ENCODE measurements at regions not wholly inside any gene's neighbourhood (a gene's known extent, or its start where the extent isn't known, plus 50 kb on each side); places are given as distances from the start of the nearest gene placed in this dataset.

DNA sequence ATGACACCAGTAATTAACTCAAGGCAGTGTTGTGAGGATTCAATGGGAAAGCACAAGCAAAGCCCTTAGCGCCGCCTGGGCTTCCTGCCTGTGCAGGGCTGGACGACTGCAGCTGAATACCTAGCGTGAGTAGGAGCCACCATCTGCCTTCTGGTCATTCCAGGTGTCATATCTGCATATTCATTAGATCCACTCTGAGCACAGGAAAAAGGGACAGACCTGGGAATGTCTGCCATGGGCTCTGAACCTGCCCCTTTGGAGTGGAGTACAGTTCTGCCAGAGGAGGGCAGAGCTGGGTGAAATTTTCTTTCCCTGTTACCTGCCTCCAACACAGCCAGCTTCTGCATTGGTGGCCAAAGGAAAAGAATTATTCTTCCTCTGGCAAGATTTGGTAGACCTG, 298.8 kb downstream of the NSG2 start:
- whole genome bisulfite sequencing (ENCODE audit: insufficient coverage, low lambda C conversion rate), result no CpG with 5 or more reads among the region's 4 CpGs
- DNase-seq, result no peak
- Histone ChIP-seq H3K9me3 (ENCODE audit: control insufficient read depth, low read depth, low read length) (no peaks in the 10 kb centered on the region), H3K36me3 (ENCODE audit: control insufficient read depth, insufficient read depth, low read length) (no peaks in the 10 kb centered on the region), H3K27me3 (ENCODE audit: control insufficient read depth, insufficient read depth, low read length) (peaks cover 3% of the 10 kb centered on the region), H3K4me1 (ENCODE audit: control insufficient read depth, insufficient read depth, low read length) (no peaks in the 10 kb centered on the region), H3K27ac (ENCODE audit: low read length) (no peak overlapping the region), H3K4me3 (ENCODE audit: low read length) (no peak overlapping the region)

DNA sequence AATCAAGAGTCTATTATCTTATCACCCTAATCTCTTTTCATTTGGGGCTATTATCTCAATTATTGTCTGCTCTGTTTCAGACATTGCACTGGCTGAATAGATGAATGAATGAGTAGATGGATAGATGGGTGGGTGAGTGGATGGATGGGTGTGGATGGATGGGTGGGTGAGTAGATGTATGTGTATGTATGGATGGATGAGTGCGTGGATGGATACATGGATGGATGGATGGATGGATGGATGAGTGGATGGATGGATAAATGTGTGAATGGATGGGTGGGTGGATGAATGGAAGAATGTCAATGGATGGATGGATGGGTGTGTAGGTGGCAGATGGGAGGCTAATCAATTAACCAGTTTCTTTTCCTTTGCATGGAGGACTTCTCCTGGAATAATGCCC, 301.7 kb downstream of the NSG2 start:
- Histone ChIP-seq H3K4me1 (ENCODE audit: control insufficient read depth, insufficient read depth, low read length) (no peaks in the 10 kb centered on the region), H3K4me3 (ENCODE audit: low read length) (no peak overlapping the region), H3K9me3 (ENCODE audit: control insufficient read depth, low read depth, low read length) (no peaks in the 10 kb centered on the region), H3K27me3 (ENCODE audit: control insufficient read depth, insufficient read depth, low read length) (peaks cover 5% of the 10 kb centered on the region), H3K36me3 (ENCODE audit: control insufficient read depth, insufficient read depth, low read length) (no peaks in the 10 kb centered on the region), H3K27ac (ENCODE audit: low read length) (no peak overlapping the region)
- no CpG with 5 or more reads among the region's 1 CpG for WGBS (ENCODE audit: insufficient coverage, low lambda C conversion rate)
- no peak for DNase-seq

DNA sequence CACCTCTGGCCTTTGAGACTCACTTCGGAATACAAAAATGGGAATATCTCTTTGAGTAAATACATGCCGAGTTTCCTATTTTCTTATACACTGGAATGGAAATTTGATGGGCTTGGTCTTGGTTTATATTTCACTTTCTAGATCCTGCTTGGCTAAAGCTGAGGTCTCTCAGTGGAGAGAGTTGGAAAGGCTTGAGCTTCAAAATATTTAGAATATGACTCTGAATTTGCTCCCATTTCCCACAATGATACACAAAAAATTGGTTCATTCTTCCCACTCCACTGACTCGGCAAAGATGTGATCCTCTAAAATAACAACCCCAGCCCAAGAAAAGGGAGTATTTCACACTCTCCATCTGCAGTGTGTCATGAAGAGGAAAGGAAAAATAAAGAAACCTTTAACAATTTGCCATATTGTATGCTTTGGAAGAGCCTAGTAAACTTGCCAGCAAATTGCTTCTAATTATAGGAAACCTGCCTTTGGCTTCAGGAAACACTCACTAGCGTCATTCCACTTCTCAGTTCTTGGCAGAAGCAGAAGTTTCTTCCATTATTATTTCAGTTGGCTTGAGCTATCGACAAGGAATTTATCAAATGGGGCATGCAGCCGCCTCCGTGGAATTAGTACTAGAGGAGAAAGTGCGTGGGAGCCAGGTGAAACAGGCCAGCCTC, 302.9 kb downstream of the NSG2 start:
- H3K4me3 ChIP-seq (ENCODE audit: low read length), result no peak overlapping the region
- 80% methylated on average over 1 of the region's 8 CpGs for WGBS (ENCODE audit: insufficient coverage, low lambda C conversion rate)
- H3K4me1 ChIP-seq (ENCODE audit: control insufficient read depth, insufficient read depth, low read length), result no peaks in the 10 kb centered on the region
- H3K27me3 ChIP-seq (ENCODE audit: control insufficient read depth, insufficient read depth, low read length), result peaks cover 5% of the 10 kb centered on the region
- no peak overlapping the region for H3K27ac ChIP-seq (ENCODE audit: low read length)
- no peaks in the 10 kb centered on the region for H3K36me3 ChIP-seq (ENCODE audit: control insufficient read depth, insufficient read depth, low read length)
- DNase-seq, result no peak
- no peaks in the 10 kb centered on the region for H3K9me3 ChIP-seq (ENCODE audit: control insufficient read depth, low read depth, low read length)

DNA sequence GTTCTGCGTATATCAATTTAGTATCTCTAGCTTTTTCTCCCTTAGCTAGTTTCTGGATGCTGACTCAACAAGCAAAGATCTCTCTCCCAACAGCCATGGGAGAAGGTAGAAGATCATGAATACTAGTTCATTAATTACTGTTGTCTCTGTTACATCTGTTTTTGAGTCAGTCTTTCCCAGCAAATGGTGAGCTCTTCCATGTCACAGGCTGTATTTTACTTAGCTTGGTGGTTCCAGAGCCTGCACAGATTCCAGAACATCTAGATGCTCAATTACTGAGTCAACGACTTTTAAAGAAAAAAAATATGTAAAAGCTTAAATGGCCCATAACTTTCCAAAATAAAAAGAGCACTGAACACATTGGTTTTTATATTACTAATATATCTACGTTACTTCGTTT, 307.2 kb downstream of the NSG2 start:
- Histone ChIP-seq H3K27me3 (ENCODE audit: control insufficient read depth, insufficient read depth, low read length) (peaks cover 2% of the 10 kb centered on the region), H3K4me3 (ENCODE audit: low read length) (no peak overlapping the region), H3K4me1 (ENCODE audit: control insufficient read depth, insufficient read depth, low read length) (peaks cover 3% of the 10 kb centered on the region), H3K9me3 (ENCODE audit: control insufficient read depth, low read depth, low read length) (no peaks in the 10 kb centered on the region), H3K36me3 (ENCODE audit: control insufficient read depth, insufficient read depth, low read length) (no peaks in the 10 kb centered on the region), H3K27ac (ENCODE audit: low read length) (no peak overlapping the region)
- DNase-seq, result no peak
- WGBS (ENCODE audit: insufficient coverage, low lambda C conversion rate), result 91% methylated on average over 4 of the region's 4 CpGs

DNA sequence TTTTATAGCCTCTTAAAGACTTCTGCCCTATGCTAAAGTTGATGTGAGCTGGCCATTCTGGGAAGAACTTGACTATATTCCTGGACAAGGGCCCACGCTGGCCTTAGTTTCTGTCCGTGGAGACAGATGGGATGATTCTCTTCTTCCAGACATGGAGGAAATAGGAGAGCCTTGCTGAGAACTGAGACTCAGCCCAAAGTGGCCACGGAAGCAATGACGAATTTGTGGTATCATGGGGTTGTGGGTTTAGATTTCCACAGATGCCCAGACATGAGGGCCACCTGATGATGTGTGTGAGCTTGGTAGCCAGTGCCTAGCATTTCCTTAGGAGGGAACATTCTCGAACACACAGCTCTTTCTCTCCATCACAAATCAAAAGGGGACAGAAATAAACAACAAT, 309.1 kb downstream of the NSG2 start:
- peaks cover 2% of the 10 kb centered on the region for H3K27me3 ChIP-seq (ENCODE audit: control insufficient read depth, insufficient read depth, low read length)
- H3K4me1 ChIP-seq (ENCODE audit: control insufficient read depth, insufficient read depth, low read length), result peaks cover 3% of the 10 kb centered on the region
- H3K9me3 ChIP-seq (ENCODE audit: control insufficient read depth, low read depth, low read length), result no peaks in the 10 kb centered on the region
- no peak for DNase-seq
- H3K27ac ChIP-seq (ENCODE audit: low read length), result no peak overlapping the region
- no peak overlapping the region for H3K4me3 ChIP-seq (ENCODE audit: low read length)
- H3K36me3 ChIP-seq (ENCODE audit: control insufficient read depth, insufficient read depth, low read length), result no peaks in the 10 kb centered on the region
- no CpG with 5 or more reads among the region's 5 CpGs for WGBS (ENCODE audit: insufficient coverage, low lambda C conversion rate)

DNA sequence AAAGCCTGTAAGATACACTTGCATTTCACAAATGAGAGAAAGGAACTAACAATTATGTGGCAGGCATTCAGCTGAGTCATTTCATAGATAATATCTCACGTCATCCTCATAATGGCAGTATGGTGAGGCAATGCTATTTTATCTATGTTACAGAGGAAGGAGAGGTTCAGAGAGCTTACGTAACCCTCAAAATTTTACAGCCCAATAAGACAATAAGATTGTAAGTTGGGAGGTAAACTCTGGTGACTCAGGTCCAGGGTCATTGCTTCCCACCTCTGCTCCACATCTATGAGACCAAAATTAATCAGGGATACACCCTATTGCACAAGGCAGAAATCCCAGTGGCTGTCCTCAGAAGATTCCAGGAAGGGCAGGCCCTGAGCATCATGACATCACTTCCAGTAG, 309.7 kb downstream of the NSG2 start:
- peaks cover 3% of the 10 kb centered on the region for H3K4me1 ChIP-seq (ENCODE audit: control insufficient read depth, insufficient read depth, low read length)
- peak; percentile 66 to 86 for DNase-seq
- no peaks in the 10 kb centered on the region for H3K9me3 ChIP-seq (ENCODE audit: control insufficient read depth, low read depth, low read length)
- peaks cover 2% of the 10 kb centered on the region for H3K27me3 ChIP-seq (ENCODE audit: control insufficient read depth, insufficient read depth, low read length)
- H3K36me3 ChIP-seq (ENCODE audit: control insufficient read depth, insufficient read depth, low read length), result no peaks in the 10 kb centered on the region
- H3K4me3 ChIP-seq (ENCODE audit: low read length), result no peak overlapping the region
- no CpG with 5 or more reads among the region's 2 CpGs for WGBS (ENCODE audit: insufficient coverage, low lambda C conversion rate)
- no peak overlapping the region for H3K27ac ChIP-seq (ENCODE audit: low read length)

DNA sequence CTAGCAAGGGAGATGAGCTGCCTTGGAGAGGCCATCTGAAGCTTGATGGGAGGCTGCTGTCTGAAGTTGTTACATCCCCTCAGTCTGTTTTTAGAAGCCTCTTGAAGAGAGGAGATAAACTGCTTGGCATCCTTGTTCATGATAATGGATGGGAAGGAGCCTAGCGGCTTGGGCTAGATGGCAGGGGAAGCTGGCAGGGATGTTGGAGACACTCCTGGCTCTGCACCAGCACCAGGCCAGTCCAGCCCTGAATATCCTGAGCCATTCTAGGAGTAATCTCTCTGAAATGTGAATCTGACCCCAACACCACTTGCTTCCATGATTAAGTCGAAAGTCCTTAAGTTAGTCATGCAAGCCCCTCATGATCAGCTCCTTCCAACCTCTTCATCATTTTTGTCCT, 310.5 kb downstream of the NSG2 start:
- Histone ChIP-seq H3K27me3 (ENCODE audit: control insufficient read depth, insufficient read depth, low read length) (no peaks in the 10 kb centered on the region), H3K9me3 (ENCODE audit: control insufficient read depth, low read depth, low read length) (no peaks in the 10 kb centered on the region), H3K27ac (ENCODE audit: low read length) (no peak overlapping the region), H3K4me3 (ENCODE audit: low read length) (no peak overlapping the region), H3K4me1 (ENCODE audit: control insufficient read depth, insufficient read depth, low read length) (peaks cover 3% of the 10 kb centered on the region), H3K36me3 (ENCODE audit: control insufficient read depth, insufficient read depth, low read length) (no peaks in the 10 kb centered on the region)
- DNase-seq, result no peak
- no CpG with 5 or more reads among the region's 2 CpGs for WGBS (ENCODE audit: insufficient coverage, low lambda C conversion rate)

DNA sequence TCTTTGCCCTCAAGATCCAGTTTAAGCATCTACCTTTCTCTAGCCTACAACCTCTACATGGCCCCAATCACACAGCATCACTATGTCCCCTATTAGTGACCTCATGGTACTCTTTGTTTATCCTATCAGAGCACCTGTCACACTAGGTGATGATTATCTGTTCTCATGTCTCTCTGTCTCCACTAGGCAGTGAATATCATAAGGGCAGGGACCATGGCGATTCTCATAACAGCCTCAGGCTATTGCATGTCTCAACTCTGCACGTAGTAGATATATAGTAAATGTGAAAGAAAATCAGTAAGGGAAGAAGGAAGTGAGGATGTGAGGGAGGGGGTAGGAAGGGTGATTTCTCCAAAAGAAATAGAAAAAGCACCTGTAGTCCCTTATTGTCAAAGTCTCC, 311.0 kb downstream of the NSG2 start:
- WGBS (ENCODE audit: insufficient coverage, low lambda C conversion rate), result no CpG with 5 or more reads among the region's 2 CpGs
- Histone ChIP-seq H3K4me3 (ENCODE audit: low read length) (no peak overlapping the region), H3K9me3 (ENCODE audit: control insufficient read depth, low read depth, low read length) (no peaks in the 10 kb centered on the region), H3K27me3 (ENCODE audit: control insufficient read depth, insufficient read depth, low read length) (no peaks in the 10 kb centered on the region), H3K27ac (ENCODE audit: low read length) (no peak overlapping the region), H3K4me1 (ENCODE audit: control insufficient read depth, insufficient read depth, low read length) (peaks cover 3% of the 10 kb centered on the region), H3K36me3 (ENCODE audit: control insufficient read depth, insufficient read depth, low read length) (no peaks in the 10 kb centered on the region)
- DNase-seq, result no peak

DNA sequence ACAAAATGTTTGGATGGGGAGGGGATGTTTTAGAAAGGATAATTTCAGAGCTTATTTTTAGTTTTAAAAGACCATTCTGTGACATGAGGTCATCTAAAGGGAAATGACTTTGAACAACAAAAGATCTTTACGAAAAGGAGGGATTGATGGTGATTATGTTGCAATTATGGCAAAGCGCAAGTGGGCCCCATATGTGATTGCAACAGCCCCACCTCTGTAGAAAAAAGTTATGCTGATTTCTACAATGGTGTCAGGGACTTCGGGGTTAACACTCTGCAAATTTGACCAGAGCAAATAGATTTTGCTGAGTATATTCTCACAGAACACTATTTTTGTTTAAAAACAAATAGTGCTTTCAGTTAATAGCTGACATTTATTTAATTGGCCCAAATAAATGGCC, 312.8 kb downstream of the NSG2 start:
- Histone ChIP-seq H3K9me3 (ENCODE audit: control insufficient read depth, low read depth, low read length) (no peaks in the 10 kb centered on the region), H3K4me3 (ENCODE audit: low read length) (no peak overlapping the region), H3K27me3 (ENCODE audit: control insufficient read depth, insufficient read depth, low read length) (no peaks in the 10 kb centered on the region), H3K27ac (ENCODE audit: low read length) (no peak overlapping the region), H3K4me1 (ENCODE audit: control insufficient read depth, insufficient read depth, low read length) (peaks cover 3% of the 10 kb centered on the region), H3K36me3 (ENCODE audit: control insufficient read depth, insufficient read depth, low read length) (no peaks in the 10 kb centered on the region)
- DNase-seq, result no peak
- WGBS (ENCODE audit: insufficient coverage, low lambda C conversion rate), result 84% methylated on average over 3 of the region's 3 CpGs

DNA sequence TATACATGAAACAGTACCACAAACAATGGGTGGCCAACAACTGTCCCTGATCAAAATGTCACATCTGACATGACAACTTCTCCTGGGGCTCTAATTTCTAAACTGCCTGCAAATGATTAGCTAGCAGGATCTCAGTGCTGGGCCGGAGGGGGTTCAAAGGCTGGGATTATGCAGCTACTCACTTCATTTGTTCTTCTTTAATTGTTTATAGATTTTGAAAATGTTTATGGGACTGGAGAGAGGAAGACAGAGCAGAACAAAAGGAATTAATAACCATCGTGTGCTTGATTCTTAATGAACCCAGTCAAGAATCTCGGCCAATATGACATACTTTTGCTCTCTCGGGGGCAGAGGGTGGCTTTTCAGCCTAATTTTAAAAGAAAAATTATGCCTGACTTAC, 313.6 kb downstream of the NSG2 start:
- Histone ChIP-seq H3K36me3 (ENCODE audit: control insufficient read depth, insufficient read depth, low read length) (no peaks in the 10 kb centered on the region), H3K27ac (ENCODE audit: low read length) (no peak overlapping the region), H3K27me3 (ENCODE audit: control insufficient read depth, insufficient read depth, low read length) (no peaks in the 10 kb centered on the region), H3K4me3 (ENCODE audit: low read length) (no peak overlapping the region), H3K4me1 (ENCODE audit: control insufficient read depth, insufficient read depth, low read length) (peaks cover 3% of the 10 kb centered on the region), H3K9me3 (ENCODE audit: control insufficient read depth, low read depth, low read length) (no peaks in the 10 kb centered on the region)
- no peak for DNase-seq
- 100% methylated on average over 1 of the region's 4 CpGs for WGBS (ENCODE audit: insufficient coverage, low lambda C conversion rate)

DNA sequence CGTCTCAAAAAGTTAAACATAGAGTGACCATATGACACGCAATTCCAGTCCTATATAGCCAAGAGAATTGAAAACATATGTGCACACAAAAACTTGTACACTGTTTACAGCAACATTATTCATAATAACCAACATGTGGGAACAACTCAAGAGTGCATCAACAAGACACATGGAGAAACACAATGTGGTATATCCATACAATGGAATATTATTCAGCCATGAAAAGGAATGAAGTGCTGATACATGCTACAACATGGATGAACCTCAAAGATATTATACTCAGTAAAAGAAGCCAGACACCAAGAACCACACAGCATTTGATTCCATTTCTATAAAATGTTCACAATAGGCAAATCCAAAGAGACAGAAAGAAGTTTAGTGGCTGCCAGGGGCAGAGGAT, 317.0 kb downstream of the NSG2 start:
- no peaks in the 10 kb centered on the region for H3K4me1 ChIP-seq (ENCODE audit: control insufficient read depth, insufficient read depth, low read length)
- no CpG with 5 or more reads among the region's 2 CpGs for WGBS (ENCODE audit: insufficient coverage, low lambda C conversion rate)
- no peaks in the 10 kb centered on the region for H3K36me3 ChIP-seq (ENCODE audit: control insufficient read depth, insufficient read depth, low read length)

More for the DNA sequence above, 317.0 kb downstream of the NSG2 start:
- no peaks in the 10 kb centered on the region for H3K9me3 ChIP-seq (ENCODE audit: control insufficient read depth, low read depth, low read length)
- no peak overlapping the region for H3K27ac ChIP-seq (ENCODE audit: low read length)
- no peak for DNase-seq
- peaks cover 5% of the 10 kb centered on the region for H3K27me3 ChIP-seq (ENCODE audit: control insufficient read depth, insufficient read depth, low read length)
- H3K4me3 ChIP-seq (ENCODE audit: low read length), result no peak overlapping the region
